H54 (cell line): ENCODE measurements at regions not wholly inside any gene's neighbourhood (a gene's known extent, or its start where the extent isn't known, plus 50 kb on each side); places are given as distances from the start of the nearest gene placed in this dataset.

Experiments
- DNase-seq: peaks from one replicate; pipeline ENCODE4 v3.0.0; 2011; ENCODE audit warnings: low spot score, mixed read lengths; ENCODE audit not compliant: insufficient read length
- FAIRE-seq: peaks from 3 replicates; lab custom pipeline; 2011; peaks lifted over from hg19 to GRCh38; lab: Jason Lieb, UNC
- POLR2A ChIP-seq: IDR thresholded peaks from 2 replicates; pipeline ENCODE4 v1.6.1; 2011; ENCODE audit warnings: low read depth, mild to moderate bottlenecking, low read length

- no peak for TF ChIP-seq POLR2A
- FAIRE-seq (no peak), DNase-seq (no peak)
These were observed 75.8 kb upstream of the LY86 start for GRCh38 chr6:6512711-6513110.

- TF ChIP-seq POLR2A: no peak
- FAIRE-seq (no peak), DNase-seq (no peak)
These were observed 72.6 kb upstream of the LY86 start for GRCh38 chr6:6515691-6516607.

- FAIRE-seq: no peak
- TF ChIP-seq POLR2A: no peak
- no peak for DNase-seq
These were observed 71.7 kb upstream of the LY86 start for GRCh38 chr6:6516666-6517458.

- no peak for DNase-seq
- TF ChIP-seq POLR2A: no peak
- FAIRE-seq: no peak
These were observed 69.7 kb upstream of the LY86 start for GRCh38 chr6:6518631-6519427.

- FAIRE-seq: no peak
- DNase-seq: no peak
- no peak for TF ChIP-seq POLR2A
These were observed 66.5 kb upstream of the LY86 start for GRCh38 chr6:6521961-6522482.

- no peak for TF ChIP-seq POLR2A
- no peak for DNase-seq
- no peak for FAIRE-seq
These were observed 65.8 kb upstream of the LY86 start for GRCh38 chr6:6522709-6523108.

GRCh38 chr6:6524951-6525350 is 63.6 kb upstream of the LY86 start:
- no peak for FAIRE-seq
- DNase-seq: no peak
- TF ChIP-seq POLR2A: no peak

GRCh38 chr6:6525933-6526332 is 62.6 kb upstream of the LY86 start:
- FAIRE-seq (no peak), DNase-seq (no peak)
- no peak for TF ChIP-seq POLR2A

GRCh38 chr6:6529275-6529674 is 59.2 kb upstream of the LY86 start:
- FAIRE-seq (no peak), DNase-seq (no peak)
- no peak for TF ChIP-seq POLR2A

- FAIRE-seq (no peak), DNase-seq (no peak)
These were observed 55.3 kb upstream of the LY86 start for GRCh38 chr6:6533176-6533575.

GRCh38 chr6:6534399-6534798 is 54.1 kb upstream of the LY86 start:
- FAIRE-seq (no peak), DNase-seq (no peak)
- no peak for TF ChIP-seq POLR2A

More at GRCh38 chr6:6533176-6533575, 55.3 kb upstream of the LY86 start:
- no peak for TF ChIP-seq POLR2A

GRCh38 chr6:6537488-6538260 is 50.8 kb upstream of the LY86 start:
- TF ChIP-seq POLR2A: no peak
- FAIRE-seq (no peak), DNase-seq (no peak)

- no peak for TF ChIP-seq POLR2A
- no peak for DNase-seq
- no peak for FAIRE-seq
These were observed 50.3 kb upstream of the LY86 start for GRCh38 chr6:6538261-6538660.
